ENCODE measurements at regions not wholly inside any gene's neighbourhood (a gene's known extent, or its start where the extent isn't known, plus 50 kb on each side); places are given as distances from the start of the nearest gene placed in this dataset.

DNA sequence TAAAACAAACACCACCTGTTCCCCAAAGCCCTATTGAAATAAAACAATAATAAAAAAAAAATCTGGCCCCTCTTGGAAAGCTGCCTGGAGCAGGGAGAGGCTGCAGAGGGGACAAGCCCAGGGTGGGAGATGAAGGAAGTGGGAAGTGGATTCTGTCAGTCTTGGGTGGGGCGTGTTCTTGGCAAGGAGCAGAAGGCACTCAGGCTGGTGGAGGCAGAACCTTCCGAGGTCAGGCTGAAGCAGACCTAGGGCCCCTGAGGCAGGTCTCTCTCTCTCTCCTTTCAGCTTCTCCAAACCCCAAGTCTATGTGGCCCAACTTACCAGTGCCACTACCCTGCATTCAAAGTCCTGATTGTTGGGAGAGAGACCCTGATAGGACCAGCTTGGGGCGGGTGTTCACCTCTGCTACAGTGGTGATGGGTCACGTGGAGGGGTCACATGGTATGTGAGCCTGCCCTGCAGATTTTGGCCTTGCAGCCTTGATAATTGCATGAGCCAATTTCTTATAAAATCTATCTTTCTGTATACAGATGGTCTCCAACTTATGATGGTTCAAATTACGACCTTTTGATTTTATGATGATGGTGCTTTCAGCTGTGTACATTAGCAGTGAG, 145.4 kb upstream of the C1orf174 start:
- DNase-seq (ENCODE audit: low spot score): no peak

DNA sequence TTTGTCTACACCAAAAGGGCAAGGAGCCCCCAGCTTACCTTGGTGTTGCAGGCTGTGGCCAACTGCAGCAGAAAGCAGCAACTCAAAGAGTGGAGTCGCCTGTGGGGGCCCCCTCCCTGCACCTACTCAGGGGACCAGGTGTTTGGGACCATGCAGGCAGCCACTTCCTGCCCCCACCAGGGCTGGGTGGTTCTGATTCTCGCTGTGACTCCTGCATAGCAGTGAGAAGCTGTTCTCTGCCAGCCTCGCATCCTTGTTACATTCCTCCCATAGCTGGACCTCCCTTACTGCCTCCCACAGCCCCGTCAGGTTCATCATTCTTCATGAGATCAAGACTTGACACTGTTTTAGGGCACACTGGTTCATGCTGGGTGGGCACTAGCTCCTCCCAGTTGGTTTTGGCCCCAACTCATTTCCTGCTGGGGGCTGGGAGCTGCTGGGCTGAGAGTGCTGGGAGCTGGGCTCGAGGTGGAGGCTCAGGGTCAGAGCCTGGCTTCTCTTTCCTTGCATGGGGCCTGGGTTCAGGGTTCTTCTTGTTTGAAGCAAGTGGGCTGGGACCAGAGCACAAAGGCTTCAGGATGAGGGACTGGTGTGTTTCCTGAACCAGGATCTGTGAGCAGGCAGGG, 146.9 kb upstream of the C1orf174 start:
- no peak for DNase-seq (ENCODE audit: low spot score)

DNA sequence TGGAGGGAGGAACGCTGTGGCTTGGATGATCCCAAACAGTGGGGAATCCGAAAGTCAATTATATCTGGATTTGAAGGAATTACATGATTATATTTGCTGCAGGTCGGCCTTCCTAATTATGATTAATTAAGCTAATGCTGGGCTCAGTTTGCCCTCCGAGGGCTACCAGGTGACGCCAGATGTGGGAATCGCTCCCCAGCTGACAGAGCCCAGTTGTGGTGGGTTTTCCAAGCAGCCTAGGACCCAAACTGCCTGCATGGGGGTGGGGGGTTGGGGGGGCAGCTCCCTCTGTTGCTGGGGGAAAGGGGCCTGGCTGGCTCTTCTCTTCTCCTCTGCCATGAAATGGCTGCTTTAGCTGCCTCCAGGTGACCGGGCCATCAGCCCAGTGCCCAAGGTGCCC, 147.6 kb upstream of the C1orf174 start:
- DNase-seq (ENCODE audit: low spot score): no peak

DNA sequence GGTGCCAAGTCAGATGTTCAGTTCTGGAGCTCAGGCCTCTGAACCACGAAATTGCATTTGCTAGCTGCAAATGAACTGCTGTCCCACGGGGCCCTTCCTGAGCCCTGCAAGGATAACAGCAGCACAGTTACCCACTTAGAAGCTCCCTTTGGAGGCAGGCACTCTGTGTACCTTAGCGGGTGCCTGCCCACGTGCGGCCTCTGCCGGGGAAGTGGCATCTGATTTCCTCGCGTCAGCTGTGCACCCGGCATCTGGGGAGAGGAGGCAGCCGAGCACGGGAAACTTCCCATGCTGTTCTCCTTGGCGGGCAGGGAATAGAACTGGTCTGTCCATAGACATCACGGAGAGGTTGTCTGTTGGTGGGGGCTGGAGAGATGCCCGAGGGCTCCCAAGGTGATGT, 148.0 kb upstream of the C1orf174 start:
- DNase-seq (ENCODE audit: low spot score): no peak

DNA sequence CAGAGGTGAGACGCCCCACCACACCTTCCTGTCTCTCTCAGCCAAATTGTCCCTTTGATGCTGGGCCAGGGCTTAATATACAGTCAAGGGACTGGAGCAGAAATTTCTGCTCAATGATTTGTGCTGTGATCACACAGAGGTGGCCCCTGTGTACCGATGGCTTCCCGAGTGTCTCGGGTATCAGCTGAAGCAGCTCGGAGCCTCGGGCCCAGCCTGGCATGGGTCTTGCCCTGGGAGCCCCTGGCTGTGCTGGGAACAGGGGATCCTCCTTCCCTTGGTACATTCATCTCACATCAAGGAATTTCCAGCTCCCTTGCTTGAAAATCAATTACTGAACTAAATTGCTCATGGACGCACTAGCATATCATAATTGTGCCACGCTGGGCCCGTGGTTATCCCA, 148.8 kb upstream of the C1orf174 start:
- no peak for DNase-seq (ENCODE audit: low spot score)

DNA sequence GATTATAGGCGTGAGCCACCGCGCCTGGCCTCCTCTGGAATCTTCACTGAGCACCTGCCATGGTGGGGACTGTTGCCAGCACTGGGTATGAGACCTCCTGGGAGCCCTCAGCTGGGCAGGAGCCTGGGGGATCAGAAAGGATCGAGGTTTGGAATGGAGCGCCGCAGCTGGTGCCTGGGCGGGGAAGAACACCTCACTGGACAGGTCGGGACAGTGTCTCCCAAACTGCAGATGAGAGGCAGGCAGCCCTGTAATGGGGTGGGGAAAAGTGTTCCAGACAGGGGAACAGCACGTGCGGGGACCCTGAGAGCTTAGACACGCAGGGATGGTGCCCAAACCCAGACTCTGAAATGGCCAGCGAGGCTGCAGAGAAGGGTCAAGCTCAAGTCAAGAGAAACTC, 150.9 kb upstream of the C1orf174 start:
- DNase-seq (ENCODE audit: low spot score): no peak

DNA sequence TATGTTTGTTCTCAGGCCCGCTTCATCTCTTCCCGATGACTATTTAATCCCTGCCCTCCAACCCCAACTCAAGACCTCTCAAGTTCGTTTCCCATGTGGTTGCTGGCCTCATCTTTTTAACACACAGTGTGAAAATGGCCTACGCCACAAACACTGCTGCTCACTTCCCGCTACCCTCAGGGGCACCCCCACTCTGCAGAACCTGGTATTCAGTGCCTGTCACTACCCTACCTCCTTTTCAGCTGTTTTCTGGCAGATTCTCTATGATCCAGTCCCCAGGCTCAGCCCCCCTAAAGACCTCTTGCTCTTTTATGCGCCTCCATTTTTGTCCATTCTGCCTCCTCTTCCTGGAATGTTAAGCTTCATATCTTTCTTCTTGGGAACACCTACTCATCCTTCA, 152.6 kb upstream of the C1orf174 start:
- DNase-seq (ENCODE audit: low spot score): no peak

DNA sequence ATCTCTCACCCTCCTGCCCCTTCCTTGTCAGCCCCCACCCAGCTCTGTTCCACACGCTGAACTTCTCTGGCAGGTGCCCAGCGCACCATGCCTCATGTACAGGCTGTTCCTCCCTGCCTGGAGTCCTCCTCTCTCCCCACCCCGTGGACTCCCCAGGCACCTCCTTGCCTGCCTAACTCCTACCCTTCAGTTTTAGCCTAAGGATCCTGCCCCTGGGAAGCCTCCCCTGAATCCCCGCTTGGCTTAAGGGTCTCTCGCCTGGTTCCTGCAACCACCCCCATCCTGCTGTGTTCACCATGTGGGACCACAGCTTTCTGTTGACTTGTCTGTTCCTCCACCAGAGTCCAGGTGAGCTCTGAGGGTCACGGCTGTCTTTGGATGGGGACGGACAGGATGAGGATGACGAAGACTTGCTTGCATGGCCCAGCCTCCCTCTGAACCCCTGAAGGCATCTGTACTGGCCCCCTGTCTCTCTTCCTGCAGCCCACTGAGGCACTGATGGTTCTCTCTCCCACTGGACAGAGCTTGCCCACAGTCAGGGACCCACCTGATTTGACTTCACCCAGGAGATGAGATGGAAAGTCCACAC, 153.2 kb upstream of the C1orf174 start:
- no peak for DNase-seq (ENCODE audit: low spot score)

DNA sequence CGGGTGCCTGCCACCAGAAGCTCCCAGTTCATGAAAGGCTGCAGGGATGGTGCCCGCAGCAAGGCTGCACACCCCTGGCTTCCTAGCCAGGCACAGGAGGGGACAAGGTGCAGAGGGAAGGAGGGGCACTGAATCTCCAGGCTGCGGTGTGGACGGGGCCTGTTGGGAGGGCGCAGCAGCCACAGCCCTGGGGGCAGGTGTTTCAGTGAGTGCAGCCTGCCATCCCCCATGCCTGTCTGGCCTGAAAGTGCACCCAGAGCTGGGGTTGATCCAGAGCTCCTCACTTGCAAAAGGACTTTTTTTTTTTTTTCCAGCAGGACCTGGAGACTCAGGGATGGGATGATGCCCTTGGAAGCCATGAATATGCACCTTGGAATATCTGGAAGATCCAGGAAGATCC, 153.7 kb upstream of the C1orf174 start:
- no peak for DNase-seq (ENCODE audit: low spot score)

DNA sequence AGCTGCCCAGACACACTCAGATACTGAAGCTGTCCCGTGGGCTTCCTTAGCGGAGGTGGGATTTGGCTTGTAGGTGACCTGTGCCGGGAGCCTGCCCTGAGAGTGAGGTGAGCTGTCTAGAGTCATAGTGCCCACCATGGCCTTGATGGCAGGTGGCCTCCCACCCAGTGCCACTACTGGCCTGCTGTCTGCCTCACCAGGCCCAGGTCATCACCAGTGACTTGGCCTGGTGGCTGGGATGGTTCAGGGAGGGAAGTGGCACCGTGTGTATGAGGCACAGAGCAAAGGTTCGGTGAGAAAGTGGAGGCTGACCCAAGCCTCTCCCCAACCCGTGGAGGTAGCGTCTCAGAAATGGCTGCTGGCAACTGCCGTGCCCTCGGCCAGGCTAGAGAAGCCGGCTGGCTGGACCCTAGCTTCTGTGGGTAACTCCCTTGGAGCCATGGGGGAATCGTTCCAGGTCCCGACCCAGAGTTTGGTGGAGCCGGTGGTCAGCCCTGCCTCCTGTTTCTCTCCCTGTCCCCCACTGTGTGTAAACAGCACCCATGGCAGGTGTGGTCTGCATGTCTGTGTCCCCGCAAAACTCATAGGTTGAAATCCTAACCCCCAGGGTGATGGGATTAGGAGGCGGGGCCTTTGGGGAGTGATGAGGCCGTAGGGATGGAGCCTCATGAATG, 155.4 kb upstream of the C1orf174 start:
- no peak for DNase-seq (ENCODE audit: low spot score)

DNA sequence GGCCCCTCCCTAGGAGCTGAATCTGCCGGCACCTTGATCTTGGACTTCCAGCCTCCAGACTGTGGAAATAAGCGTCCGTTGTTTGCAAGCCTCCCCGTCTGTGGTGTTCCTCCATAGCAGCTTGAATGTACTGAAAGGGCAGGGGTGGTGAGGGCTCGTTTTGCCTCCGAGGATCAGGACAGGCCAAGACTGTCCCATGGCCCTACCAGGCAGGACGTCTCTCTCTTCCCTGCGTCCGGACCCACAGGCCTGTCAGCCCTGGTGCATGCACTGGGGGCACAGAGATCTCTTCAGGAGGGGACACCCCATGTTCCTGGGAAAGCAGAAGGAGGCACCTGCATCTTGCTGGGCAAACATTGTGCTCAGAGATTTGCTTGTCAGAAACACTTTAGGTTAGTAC, 156.3 kb upstream of the C1orf174 start:
- no peak for DNase-seq (ENCODE audit: low spot score)

DNA sequence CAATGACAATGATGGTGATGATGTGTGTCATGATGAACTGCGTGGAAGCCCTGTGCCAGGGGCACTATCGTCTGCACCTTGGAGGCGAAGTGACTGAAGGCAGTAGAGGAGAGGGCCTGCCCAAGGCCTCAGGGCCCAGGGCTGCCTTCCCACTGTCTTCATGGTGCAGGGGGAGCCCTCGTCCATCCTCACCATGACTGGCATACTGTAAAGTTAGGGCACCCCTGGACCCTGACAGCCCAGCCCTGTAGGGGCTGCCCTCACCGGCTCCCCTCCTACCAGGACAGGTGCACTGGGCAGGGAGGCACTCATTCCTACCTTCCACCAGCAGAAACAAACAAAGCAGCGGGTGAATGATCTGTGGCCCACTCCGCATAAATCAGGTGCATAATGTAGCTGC, 156.9 kb upstream of the C1orf174 start:
- no peak for DNase-seq (ENCODE audit: low spot score)

DNA sequence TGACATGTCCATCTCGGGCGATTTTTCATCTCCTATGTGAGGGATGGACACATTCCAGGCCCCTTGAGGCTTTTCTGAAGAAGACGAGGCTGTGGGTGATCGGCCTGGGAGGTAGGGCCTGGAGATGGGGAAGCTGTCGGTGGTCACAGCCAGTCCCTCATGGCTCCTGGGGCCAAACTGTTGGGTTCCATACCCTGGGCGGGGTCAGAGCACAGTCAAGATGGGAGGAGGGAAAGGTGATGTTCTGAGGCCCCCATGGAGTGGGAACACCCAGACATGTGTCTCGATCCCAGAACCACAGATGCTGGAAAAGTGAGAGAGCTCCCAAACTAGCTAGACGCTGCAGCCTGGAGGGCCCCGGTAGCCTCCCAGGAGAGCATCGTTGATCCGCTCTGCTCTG, 157.5 kb upstream of the C1orf174 start:
- DNase-seq (ENCODE audit: low spot score): no peak

DNA sequence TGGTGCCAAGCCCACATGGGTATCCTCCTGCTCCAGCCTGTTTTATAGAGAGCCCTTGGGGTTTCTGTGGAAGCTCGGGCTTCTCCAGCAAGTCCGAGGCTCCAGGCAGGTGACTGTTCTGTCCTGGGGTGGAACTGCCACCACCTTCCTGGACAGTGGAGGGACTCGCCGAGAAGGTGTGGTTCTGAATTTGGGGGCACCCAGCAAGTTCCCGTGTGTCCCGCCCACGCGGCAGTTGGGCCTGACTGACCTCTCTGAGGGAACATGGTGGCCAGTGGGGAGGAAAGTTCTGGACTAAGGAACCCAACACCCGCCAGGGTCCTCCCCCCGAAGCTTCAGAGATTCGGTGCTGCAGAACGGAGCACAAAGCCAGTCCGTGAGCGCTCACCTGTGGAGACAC, 158.1 kb upstream of the C1orf174 start:
- no peak for DNase-seq (ENCODE audit: low spot score)

DNA sequence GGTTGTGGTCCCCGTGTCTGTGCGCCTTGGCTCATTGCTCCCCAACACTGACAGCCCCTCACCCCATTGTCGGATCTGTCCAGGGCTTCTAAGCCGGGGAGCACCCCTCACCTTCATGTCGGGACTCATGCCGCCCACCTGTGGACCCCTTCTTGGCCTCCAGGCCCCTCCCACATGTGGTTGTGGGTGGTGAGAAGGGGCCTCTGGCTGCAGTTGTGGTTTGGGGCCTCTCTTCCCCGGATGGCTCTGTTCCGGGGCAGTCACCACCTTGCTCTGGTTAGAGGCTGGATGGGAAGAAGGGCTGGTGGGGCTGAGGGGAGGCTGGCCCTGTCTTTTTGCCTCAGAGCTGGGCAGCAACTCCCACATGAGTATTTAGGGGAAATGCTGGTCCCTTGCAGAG, 158.6 kb upstream of the C1orf174 start:
- no peak for DNase-seq (ENCODE audit: low spot score)

DNA sequence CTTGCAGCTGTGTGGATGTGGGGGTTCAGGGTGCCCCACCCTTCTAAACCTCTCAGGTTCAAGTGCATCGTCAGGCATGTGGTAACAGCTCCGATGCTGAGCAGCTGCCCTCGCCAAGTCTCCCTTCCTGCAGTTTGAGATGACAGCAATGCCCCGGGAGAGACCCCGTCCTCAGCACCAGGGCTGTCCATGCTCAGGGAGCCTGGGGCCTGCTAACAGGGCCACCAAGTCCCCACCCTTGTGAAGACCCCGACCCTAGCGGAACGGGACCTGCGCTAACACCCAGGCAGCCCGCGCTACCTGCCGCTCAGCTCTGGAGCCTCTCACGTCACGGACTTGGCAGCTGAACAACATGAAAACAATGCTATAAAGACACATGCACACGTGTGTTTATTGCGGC, 159.2 kb upstream of the C1orf174 start:
- DNase-seq (ENCODE audit: low spot score): no peak

DNA sequence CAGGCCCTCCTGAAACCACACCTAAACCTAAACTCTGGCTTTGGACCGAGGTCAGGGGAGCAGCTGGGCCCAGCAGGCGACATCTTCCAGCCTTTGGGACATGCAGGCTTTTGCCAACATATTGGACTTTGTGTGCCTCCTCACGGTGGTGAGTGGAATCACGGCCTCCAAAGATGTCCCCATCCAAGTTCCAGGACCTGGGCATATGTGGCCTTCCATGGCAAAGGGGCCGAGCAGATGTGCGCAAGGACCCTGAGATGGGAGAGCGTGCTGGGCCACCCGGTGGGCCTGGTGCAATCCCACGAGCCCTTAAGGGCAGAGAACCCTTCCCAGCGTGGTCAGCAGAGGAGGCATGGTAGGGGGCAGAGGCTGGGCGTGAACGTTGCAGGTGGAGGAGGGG, 160.8 kb upstream of the C1orf174 start:
- DNase-seq (ENCODE audit: low spot score): no peak

DNA sequence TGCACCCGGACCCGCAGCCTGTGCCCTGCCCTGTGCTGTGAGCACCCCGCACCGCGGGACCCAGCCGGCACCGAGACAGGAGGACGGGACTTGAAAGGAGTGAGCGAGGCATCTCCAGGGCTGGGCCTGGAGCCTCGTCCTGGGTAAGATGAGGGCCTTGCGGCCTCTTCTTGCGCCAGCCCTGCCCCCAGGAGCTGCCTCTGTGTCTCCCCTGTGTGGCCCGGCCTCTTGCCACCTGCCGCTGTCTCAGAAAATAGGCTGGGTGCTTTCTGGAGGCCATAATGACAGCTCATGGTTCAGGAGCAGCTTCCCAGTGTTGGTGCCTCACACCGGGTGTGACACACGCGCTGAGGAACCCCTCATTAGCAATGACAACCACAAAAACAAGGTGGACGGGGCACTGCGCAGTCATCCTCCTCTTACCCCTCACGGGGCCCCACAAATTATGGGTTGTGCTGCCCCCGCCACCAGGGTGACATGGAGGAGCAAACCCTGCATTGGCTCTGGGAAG, 161.5 kb upstream of the C1orf174 start:
- DNase-seq (ENCODE audit: low spot score): no peak

DNA sequence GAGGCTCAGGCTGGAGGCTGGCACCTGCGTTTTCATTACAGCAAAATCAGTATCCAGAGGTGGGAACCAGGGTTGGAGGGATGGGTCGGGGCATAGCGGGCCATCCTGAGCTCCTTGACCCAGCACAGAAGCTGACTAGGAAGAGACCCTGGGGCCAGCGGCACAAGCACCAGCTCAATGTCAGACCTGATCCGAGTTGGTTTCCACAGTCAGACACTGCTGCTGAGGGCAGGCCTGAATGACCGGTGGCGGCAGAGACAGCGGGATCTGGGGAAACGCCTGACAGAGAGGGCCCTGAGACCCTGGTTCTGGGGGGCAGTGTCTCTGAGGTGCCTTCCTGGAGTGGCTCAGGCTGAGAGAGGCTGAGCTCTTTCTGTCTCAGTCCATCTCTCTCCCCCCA, 162.0 kb upstream of the C1orf174 start:
- DNase-seq (ENCODE audit: low spot score): no peak

DNA sequence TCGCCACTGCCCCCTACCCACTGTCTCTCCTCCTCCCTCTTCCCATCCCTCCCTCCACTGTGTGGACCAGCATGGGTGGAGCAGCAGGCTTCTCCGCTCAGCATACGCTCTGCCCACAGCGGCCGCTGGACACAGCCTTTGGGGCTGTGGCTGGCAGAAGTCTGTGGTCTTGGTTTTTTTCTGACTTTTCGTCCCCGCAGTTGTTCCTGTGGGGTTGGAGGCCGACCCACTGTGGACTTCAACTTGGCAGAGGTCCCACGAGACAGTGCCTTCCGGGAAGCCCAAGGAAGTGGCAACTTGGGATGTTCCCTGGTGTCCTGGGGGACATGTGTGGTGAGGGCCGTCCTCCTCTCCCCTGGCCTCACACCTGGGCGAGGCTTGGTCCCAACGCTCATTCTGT, 162.5 kb upstream of the C1orf174 start:
- no peak for DNase-seq (ENCODE audit: low spot score)

DNA sequence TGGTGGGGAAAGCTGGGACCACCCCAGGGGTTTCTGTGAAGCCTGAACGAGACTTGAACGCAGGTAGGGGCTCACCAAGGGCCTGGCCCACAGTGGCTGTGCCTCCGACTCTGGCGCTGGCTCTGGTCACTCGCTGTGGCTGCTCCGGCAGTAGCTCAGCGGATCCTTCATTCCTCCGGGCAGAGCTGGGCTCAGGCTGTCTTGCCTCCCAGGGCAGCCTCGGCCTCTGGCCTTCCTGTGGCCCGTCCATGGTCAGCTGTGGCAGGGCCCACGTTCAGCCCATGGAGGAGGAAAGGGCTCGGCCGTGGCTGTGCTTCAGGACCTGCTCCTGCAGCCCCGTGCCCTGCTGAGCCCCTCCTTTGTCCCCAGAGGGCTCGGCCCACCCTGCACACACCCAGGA, 162.9 kb upstream of the C1orf174 start:
- DNase-seq (ENCODE audit: low spot score): no peak

DNA sequence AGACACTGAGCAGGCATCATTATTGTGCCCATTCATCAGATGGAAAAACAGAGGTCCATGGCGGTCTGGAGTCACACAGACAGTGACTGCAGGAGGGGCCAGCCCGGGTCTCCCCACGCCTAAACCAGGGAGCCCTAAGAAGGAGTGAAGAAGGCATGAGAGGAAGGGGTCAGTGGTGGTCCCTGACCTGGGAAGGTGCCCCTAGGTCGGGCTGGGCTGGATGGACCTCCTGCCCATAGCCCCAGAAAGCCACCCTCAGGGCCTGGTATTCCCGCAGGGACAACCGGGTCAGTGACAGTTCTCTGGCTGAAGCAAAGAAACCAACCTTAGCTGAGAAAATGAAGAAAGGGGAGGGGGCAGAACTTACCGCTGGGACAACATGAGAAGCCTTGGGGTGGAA, 163.4 kb upstream of the C1orf174 start:
- no peak for DNase-seq (ENCODE audit: low spot score)

DNA sequence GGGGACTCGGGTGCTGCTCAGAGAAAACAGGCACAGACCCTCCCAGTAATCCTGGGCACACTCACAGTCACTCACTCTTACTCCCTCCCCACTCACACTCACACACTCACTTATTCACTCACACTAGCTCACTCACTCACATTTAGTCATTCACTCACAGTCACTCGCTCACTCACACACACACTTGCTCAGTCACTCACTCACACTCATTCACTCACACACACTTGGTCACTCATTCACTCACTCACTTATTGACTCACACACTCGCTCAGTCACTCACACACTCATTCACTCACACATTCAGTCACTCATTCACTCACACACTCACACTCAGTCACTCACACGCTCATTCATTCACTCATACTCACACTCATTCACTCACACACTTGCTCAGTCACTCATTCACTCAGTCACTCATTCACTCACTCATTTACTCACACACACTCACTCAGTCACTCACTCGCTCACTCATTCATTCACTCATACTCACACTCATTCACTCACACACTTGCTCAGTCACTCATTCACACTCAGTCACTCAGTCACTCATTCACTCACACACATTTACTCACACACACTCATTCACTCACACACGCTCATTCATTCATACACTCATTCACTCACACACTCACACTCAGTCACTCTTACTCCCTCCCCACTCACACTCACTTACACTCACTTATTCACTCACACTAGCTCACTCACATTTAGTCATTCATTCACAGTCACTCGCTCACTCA, 164.2 kb upstream of the C1orf174 start:
- DNase-seq (ENCODE audit: low spot score): no peak

Measured in COLO829 (cell line).